ENCODE measurements at regions not wholly inside any gene's neighbourhood (a gene's known extent, or its start where the extent isn't known, plus 50 kb on each side); places are given as distances from the start of the nearest gene placed in this dataset.
A peak's percentile ranks its signal among the peaks of the same experiment; 100 is the strongest.

GRCh38 chr6:138576313-138576712 lies 77.0 kb upstream of the NHSL1 start:
- no peaks in the 10 kb centered on the region for H3K36me3 Mint-ChIP-seq (ENCODE audit: insufficient read depth)
- H3K27me3 Mint-ChIP-seq: no peaks in the 10 kb centered on the region
- no peak overlapping the region for H3K27ac Mint-ChIP-seq
- H3K9me3 Mint-ChIP-seq (ENCODE audit: low read depth): no peaks in the 10 kb centered on the region
- peaks cover 21% of the 10 kb centered on the region for H3K4me1 Mint-ChIP-seq (ENCODE audit: low read depth)
- no peak for DNase-seq (ENCODE audit: low spot score, unreplicated experiment)
- TF ChIP-seq, protein P1, sequence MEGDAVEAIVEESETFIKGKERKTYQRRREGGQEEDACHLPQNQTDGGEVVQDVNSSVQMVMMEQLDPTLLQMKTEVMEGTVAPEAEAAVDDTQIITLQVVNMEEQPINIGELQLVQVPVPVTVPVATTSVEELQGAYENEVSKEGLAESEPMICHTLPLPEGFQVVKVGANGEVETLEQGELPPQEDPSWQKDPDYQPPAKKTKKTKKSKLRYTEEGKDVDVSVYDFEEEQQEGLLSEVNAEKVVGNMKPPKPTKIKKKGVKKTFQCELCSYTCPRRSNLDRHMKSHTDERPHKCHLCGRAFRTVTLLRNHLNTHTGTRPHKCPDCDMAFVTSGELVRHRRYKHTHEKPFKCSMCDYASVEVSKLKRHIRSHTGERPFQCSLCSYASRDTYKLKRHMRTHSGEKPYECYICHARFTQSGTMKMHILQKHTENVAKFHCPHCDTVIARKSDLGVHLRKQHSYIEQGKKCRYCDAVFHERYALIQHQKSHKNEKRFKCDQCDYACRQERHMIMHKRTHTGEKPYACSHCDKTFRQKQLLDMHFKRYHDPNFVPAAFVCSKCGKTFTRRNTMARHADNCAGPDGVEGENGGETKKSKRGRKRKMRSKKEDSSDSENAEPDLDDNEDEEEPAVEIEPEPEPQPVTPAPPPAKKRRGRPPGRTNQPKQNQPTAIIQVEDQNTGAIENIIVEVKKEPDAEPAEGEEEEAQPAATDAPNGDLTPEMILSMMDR (IDR thresholded peaks at IDR 0.05; ENCODE audit: unreplicated experiment): no peak
- H3K4me3 Mint-ChIP-seq (ENCODE audit: low read depth): no peak overlapping the region

- H3K27ac Mint-ChIP-seq: peak overlapping the region; percentile 1
- TF ChIP-seq, protein P1 (IDR thresholded peaks at IDR 0.05; ENCODE audit: unreplicated experiment): no peak
Observed at GRCh38 chr6:138577151-138577915, 78.0 kb upstream of the NHSL1 start.

DNA sequence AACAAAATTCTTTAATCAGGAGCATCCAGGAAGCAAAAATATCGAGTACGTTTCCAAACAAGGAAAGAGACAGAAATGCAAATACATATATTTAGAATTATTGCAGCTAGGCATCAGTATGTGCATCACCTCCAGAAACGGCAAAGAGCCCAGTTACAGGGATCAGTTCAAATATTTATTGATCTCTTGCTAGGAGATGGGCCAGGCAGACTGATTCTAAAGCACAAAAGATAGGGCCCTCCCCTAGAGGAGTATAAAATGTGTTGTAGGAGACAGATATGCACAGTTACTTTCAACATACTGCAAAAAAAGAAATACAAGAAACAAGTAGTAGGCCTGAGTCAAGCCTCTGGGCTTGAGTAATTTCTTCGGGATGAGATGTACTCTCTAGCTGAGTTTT lies 80.7 kb upstream of the NHSL1 start:
- Mint-ChIP-seq H3K27ac (no peak overlapping the region), H3K9me3 (ENCODE audit: low read depth) (no peaks in the 10 kb centered on the region), H3K36me3 (ENCODE audit: insufficient read depth) (no peaks in the 10 kb centered on the region), H3K4me3 (ENCODE audit: low read depth) (no peak overlapping the region), H3K27me3 (no peaks in the 10 kb centered on the region), H3K4me1 (ENCODE audit: low read depth) (peaks cover 15% of the 10 kb centered on the region)
- no peak for DNase-seq (ENCODE audit: low spot score, unreplicated experiment)
- TF ChIP-seq, protein P1 (IDR thresholded peaks at IDR 0.05; ENCODE audit: unreplicated experiment): no peak

More at GRCh38 chr6:138577151-138577915, 78.0 kb upstream of the NHSL1 start:
- Mint-ChIP-seq H3K27me3 (no peaks in the 10 kb centered on the region), H3K4me3 (ENCODE audit: low read depth) (no peak overlapping the region), H3K9me3 (ENCODE audit: low read depth) (no peaks in the 10 kb centered on the region), H3K4me1 (ENCODE audit: low read depth) (peaks cover 21% of the 10 kb centered on the region), H3K36me3 (ENCODE audit: insufficient read depth) (no peaks in the 10 kb centered on the region)
- DNase-seq (ENCODE audit: low spot score, unreplicated experiment): no peak

- TF ChIP-seq, protein P1 (IDR thresholded peaks at IDR 0.05; ENCODE audit: unreplicated experiment): no peak
- Mint-ChIP-seq H3K27me3 (no peaks in the 10 kb centered on the region), H3K4me1 (ENCODE audit: low read depth) (peaks cover 15% of the 10 kb centered on the region), H3K36me3 (ENCODE audit: insufficient read depth) (no peaks in the 10 kb centered on the region), H3K4me3 (ENCODE audit: low read depth) (no peak overlapping the region), H3K9me3 (ENCODE audit: low read depth) (no peaks in the 10 kb centered on the region), H3K27ac (no peak overlapping the region)
- no peak for DNase-seq (ENCODE audit: low spot score, unreplicated experiment)
Observed at GRCh38 chr6:138580801-138581200, 81.5 kb upstream of the NHSL1 start.

GRCh38 chr6:138582573-138582972 lies 83.3 kb upstream of the NHSL1 start:
- H3K4me1 Mint-ChIP-seq (ENCODE audit: low read depth): peaks cover 6% of the 10 kb centered on the region
- H3K9me3 Mint-ChIP-seq (ENCODE audit: low read depth): no peaks in the 10 kb centered on the region
- H3K27ac Mint-ChIP-seq: no peak overlapping the region
- TF ChIP-seq, protein P1 (IDR thresholded peaks at IDR 0.05; ENCODE audit: unreplicated experiment): no peak
- DNase-seq (ENCODE audit: low spot score, unreplicated experiment): no peak
- no peaks in the 10 kb centered on the region for H3K36me3 Mint-ChIP-seq (ENCODE audit: insufficient read depth)
- no peaks in the 10 kb centered on the region for H3K27me3 Mint-ChIP-seq
- H3K4me3 Mint-ChIP-seq (ENCODE audit: low read depth): no peak overlapping the region
